ENCODE measurements at regions not wholly inside any gene's neighbourhood (a gene's known extent, or its start where the extent isn't known, plus 50 kb on each side); places are given as distances from the start of the nearest gene placed in this dataset.
"Not testable (repeated sequence)": the region's sequence is repeated elsewhere in the genome, so short reads cannot be mapped to it uniquely, and the experiment has no call there.

DNA sequence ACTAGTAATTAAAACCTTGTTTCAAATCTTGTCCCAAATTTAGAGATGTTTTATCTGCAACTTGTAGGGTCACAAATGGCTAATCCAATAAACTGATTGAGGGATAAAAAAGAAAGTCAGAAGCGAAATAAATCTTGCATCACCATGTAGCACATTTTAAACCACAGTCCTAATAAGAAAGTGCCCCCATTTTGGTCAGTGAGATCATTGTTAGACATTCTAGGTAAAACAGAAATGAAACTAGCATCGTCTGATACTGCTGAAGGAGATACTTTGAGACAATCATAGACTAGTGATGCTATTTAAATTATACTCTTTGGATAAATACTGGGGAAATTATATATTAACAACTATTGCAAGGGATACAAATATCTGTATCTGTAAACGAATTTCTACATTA lies 247.9 kb downstream of the AMY1C start:
- no peak for TF ChIP-seq CTCF (conservative IDR thresholded peaks at IDR 0.05; ENCODE audit: low read length)
- H3K4me3 ChIP-seq (ENCODE audit: low read length) = no peak overlapping the region
- DNase-seq (ENCODE audit: low read depth) = no peak

GRCh38 chr1:104018922-104019674 lies 269.4 kb downstream of the AMY1C start:
- TF ChIP-seq CTCF (conservative IDR thresholded peaks at IDR 0.05; ENCODE audit: low read length) = no peak
- no peak for DNase-seq (ENCODE audit: low read depth)
- H3K4me3 ChIP-seq (ENCODE audit: low read length) = no peak overlapping the region

DNA sequence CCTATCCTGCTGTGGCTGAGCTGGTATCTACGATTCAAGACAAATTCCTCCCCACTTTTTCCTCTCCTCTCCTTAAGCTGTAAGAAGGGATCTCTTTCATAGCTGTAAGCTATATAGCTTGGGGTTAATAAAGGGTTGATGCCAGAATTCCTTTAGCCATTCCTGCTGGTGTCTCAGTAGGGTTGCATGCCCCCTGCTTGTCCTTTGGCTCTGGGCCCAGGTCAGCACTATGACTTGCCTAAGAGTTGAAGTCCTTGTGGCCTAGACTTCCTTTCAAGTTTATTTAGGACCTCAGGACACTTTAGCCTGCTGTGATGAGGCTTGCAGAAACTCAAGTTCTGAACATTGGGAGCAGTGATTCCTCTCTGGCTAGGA lies 270.0 kb downstream of the AMY1C start:
- no peak overlapping the region for H3K4me3 ChIP-seq (ENCODE audit: low read length)
- DNase-seq (ENCODE audit: low read depth) = no peak
- no peak for TF ChIP-seq CTCF (conservative IDR thresholded peaks at IDR 0.05; ENCODE audit: low read length)

- DNase-seq (ENCODE audit: low read depth) = no peak
- no peak for TF ChIP-seq CTCF (conservative IDR thresholded peaks at IDR 0.05; ENCODE audit: low read length)
- no peak overlapping the region for H3K4me3 ChIP-seq (ENCODE audit: low read length)
Measured at GRCh38 chr1:104028416-104029035, 278.8 kb downstream of the AMY1C start.

DNA sequence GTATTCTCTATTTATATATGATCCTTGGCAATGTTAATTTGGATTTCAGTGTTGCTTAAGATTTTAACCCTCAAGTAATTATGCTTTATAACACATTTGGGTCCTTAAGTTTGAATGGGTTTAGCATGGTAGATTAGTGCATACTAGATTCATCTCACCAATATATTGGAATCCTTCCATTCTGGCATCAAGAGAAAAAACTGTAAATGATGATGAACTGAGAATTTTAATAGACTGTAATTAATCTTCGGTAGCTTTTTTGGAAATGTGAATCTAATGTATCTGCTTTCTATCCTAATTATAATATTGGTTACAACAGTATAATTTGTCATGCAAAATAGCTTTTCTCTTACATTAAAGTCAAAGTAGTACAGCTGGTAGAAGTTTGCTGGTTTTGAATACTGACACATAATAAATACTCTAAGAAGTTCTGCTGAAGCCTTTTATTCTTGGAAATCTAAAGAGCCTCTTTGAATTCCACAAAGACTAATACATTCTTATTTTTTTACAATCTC lies 279.8 kb downstream of the AMY1C start:
- DNase-seq (ENCODE audit: low read depth) = no peak
- TF ChIP-seq CTCF (conservative IDR thresholded peaks at IDR 0.05; ENCODE audit: low read length) = no peak
- H3K4me3 ChIP-seq (ENCODE audit: low read length) = no peak overlapping the region

GRCh38 chr1:104056786-104057185 lies 307.1 kb downstream of the AMY1C start:
- DNase-seq (ENCODE audit: low read depth) = no peak
- TF ChIP-seq CTCF (conservative IDR thresholded peaks at IDR 0.05; ENCODE audit: low read length) = no peak
- no peak overlapping the region for H3K4me3 ChIP-seq (ENCODE audit: low read length)

DNA sequence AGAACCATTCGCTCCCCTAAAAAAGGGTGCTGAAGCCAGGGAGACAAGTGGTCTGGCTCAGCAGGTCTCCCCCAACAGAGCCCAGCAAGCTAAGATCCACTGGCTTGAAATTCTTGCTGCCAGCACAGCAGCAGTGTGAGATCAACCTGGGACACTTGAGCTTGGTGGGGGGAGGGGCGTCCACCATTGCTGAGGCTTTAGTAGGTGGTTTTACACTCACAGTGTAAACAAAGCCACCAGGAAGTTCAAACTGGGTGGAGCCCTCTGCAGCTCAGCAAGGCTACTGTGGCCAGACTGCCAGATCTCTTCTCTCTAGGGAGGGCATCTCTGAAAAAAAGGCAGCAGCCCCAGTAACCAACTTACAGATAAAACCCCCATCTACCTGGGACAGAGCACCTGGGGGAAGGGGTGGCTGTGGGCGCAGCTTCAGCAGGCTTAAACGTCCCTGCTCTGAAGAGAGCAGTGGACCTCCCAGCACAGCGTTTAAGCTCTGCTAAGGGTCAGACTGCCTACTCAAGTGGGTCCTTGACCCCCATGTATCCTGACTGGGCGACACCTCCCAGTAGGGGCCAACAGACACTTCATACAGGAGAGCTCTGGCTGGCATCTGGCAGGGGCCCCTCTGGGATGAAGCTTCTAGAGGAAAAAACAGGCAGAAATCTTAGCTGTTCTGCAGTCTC lies 307.7 kb downstream of the AMY1C start:
- H3K4me3 ChIP-seq (ENCODE audit: low read length); DNase-seq (ENCODE audit: low read depth): not testable (repeated sequence)

DNA sequence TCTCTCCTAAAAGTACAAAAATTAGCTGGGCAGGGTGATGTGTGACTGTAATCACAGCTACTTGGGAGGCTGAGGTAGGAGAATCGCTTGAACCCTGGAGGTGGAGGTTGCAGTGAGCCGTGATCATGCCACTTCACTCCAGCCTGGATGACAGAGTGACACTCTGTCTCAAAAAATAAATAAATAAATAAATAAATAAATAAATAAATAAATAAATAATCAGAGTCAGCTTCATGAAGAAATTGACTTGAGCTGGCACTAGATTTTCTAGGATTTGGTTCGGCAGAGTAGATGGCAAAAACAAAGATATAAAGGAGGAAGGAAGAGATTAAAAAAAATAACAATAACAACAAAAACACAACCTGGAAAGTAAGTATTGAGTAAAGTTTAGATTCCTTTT lies 311.9 kb downstream of the AMY1C start:
- DNase-seq (ENCODE audit: low read depth); H3K4me3 ChIP-seq (ENCODE audit: low read length): not testable (repeated sequence)
